Right atrium auricular region (tissue), 2 donors: ENCODE measurements at regions not wholly inside any gene's neighbourhood (a gene's known extent, or its start where the extent isn't known, plus 50 kb on each side); places are given as distances from the start of the nearest gene placed in this dataset.
"Not testable (repeated sequence)": the region's sequence is repeated elsewhere in the genome, so short reads cannot be mapped to it uniquely, and the experiment has no call there.

Experiments
- DNase-seq: peaks from one replicate; pipeline ENCODE4 v3.0.0-alpha.2; 2019; ENCODE audit warnings: low spot score
- H3K27ac ChIP-seq, 2 donors: fragments of 200-600 bp; sonication (generic); 1 replicate in 1 of 2; 2 replicates in 1 of 2; pipeline ENCODE4 v1.5.1; 2016 to 2019
- H3K27me3 ChIP-seq, 2 donors: fragments of 200-600 bp; sonication (generic); one replicate each; pipeline versions ENCODE4 v1.5.1 to v1.6.0; 2017 to 2019
- H3K36me3 ChIP-seq: fragments of 200-600 bp; sonication (generic); one replicate; pipeline ENCODE4 v1.5.1; 2016
- H3K4me1 ChIP-seq, 2 donors: fragments of 200-600 bp; sonication (generic); one replicate each; pipeline versions ENCODE4 v1.5.1 to v1.6.0; 2017 to 2019
- H3K4me3 ChIP-seq, 2 donors: fragments of 200-600 bp; sonication (generic); 1 replicate in 1 of 2; 2 replicates in 1 of 2; pipeline ENCODE4 v1.5.1; 2017 to 2019; ENCODE audit warnings: mild to moderate bottlenecking in 1 of 2, moderate library complexity in 1 of 2
- H3K9me3 ChIP-seq, 2 donors: fragments of 200-600 bp; sonication (generic); one replicate each; pipeline ENCODE4 v1.5.1; 2019
- CTCF ChIP-seq, 2 donors: fragments of 200-600 bp; sonication (generic); IDR thresholded peaks; one replicate each; pipeline ENCODE4 v1.5.1; 2019; ENCODE audit warnings: antibody characterized with exemption in 2 of 2

GRCh38 chr4:186871856-186872255 lies 148.2 kb upstream of the FAT1 start:
- no peaks in the 10 kb centered on the region for H3K27me3 ChIP-seq
- no peak for TF ChIP-seq CTCF (IDR thresholded peaks at IDR 0.05)
- H3K9me3 ChIP-seq = peaks cover 0 to 15% of the 10 kb centered on the region in 2 donors
- no peak overlapping the region for H3K27ac ChIP-seq
- no peaks in the 10 kb centered on the region for H3K36me3 ChIP-seq
- H3K4me3 ChIP-seq = no peak overlapping the region
- no peak for DNase-seq
- H3K4me1 ChIP-seq = no peaks in the 10 kb centered on the region

GRCh38 chr4:186873095-186873494 lies 149.4 kb upstream of the FAT1 start:
- H3K9me3 ChIP-seq = peaks cover 0 to 15% of the 10 kb centered on the region in 2 donors
- not testable (repeated sequence) for H3K36me3 ChIP-seq, H3K4me3 ChIP-seq, H3K27ac ChIP-seq, H3K27me3 ChIP-seq, DNase-seq, H3K4me1 ChIP-seq

GRCh38 chr4:186875476-186875875 lies 151.8 kb upstream of the FAT1 start:
- no peak for TF ChIP-seq CTCF (IDR thresholded peaks at IDR 0.05)
- Histone ChIP-seq H3K9me3 (peaks cover 0 to 15% of the 10 kb centered on the region in 2 donors), H3K36me3 (no peaks in the 10 kb centered on the region), H3K27me3 (no peaks in the 10 kb centered on the region), H3K4me3 (no peak overlapping the region), H3K4me1 (no peaks in the 10 kb centered on the region), H3K27ac (no peak overlapping the region)
- no peak for DNase-seq

GRCh38 chr4:186876961-186877626 lies 153.4 kb upstream of the FAT1 start:
- Histone ChIP-seq H3K36me3 (no peaks in the 10 kb centered on the region), H3K9me3 (peaks cover 0 to 10% of the 10 kb centered on the region in 2 donors), H3K27me3 (no peaks in the 10 kb centered on the region), H3K4me3 (no peak overlapping the region), H3K27ac (no peak overlapping the region), H3K4me1 (no peaks in the 10 kb centered on the region)
- DNase-seq = no peak
- TF ChIP-seq CTCF (IDR thresholded peaks at IDR 0.05) = no peak

GRCh38 chr4:186878203-186878776 lies 154.6 kb upstream of the FAT1 start:
- no peaks in the 10 kb centered on the region for H3K27me3 ChIP-seq
- DNase-seq = no peak
- H3K4me3 ChIP-seq = no peak overlapping the region
- no peaks in the 10 kb centered on the region for H3K4me1 ChIP-seq
- no peaks in the 10 kb centered on the region for H3K36me3 ChIP-seq
- TF ChIP-seq CTCF (IDR thresholded peaks at IDR 0.05) = no peak
- H3K9me3 ChIP-seq = peaks cover 0 to 3% of the 10 kb centered on the region in 2 donors
- H3K27ac ChIP-seq = no peak overlapping the region

GRCh38 chr4:186881521-186882220 lies 158.0 kb upstream of the FAT1 start:
- DNase-seq = no peak
- TF ChIP-seq CTCF (IDR thresholded peaks at IDR 0.05) = no peak
- Histone ChIP-seq H3K27ac (no peak overlapping the region), H3K4me3 (no peak overlapping the region), H3K27me3 (no peaks in the 10 kb centered on the region), H3K36me3 (no peaks in the 10 kb centered on the region), H3K4me1 (no peaks in the 10 kb centered on the region), H3K9me3 (no peaks in the 10 kb centered on the region)
